ENCODE measurements at regions not wholly inside any gene's neighbourhood (a gene's known extent, or its start where the extent isn't known, plus 50 kb on each side); places are given as distances from the start of the nearest gene placed in this dataset.

DNA sequence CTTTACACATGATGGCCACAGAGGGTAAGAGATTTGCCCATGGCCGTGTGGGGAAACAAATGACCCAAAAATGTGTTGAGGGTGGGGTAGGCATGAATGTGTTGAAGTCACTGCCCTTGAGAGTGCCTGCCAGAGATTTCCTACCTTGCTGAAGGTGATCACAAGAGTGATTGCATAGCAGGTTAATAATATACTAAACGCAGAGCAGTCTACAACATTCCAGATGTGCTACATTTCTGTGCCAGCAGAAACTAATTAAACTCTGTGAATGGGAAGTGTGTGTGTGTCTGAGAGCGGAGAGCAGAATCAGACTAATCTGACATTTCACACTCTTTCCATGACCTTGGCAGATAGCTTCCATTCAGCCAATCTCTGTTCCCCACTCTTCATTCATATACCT is 93.3 kb upstream of the CD53 start:
- no peak overlapping the region for H3K4me3 ChIP-seq (ENCODE audit: low read depth, low read length)
- TF ChIP-seq, protein P1, sequence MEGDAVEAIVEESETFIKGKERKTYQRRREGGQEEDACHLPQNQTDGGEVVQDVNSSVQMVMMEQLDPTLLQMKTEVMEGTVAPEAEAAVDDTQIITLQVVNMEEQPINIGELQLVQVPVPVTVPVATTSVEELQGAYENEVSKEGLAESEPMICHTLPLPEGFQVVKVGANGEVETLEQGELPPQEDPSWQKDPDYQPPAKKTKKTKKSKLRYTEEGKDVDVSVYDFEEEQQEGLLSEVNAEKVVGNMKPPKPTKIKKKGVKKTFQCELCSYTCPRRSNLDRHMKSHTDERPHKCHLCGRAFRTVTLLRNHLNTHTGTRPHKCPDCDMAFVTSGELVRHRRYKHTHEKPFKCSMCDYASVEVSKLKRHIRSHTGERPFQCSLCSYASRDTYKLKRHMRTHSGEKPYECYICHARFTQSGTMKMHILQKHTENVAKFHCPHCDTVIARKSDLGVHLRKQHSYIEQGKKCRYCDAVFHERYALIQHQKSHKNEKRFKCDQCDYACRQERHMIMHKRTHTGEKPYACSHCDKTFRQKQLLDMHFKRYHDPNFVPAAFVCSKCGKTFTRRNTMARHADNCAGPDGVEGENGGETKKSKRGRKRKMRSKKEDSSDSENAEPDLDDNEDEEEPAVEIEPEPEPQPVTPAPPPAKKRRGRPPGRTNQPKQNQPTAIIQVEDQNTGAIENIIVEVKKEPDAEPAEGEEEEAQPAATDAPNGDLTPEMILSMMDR (conservative IDR thresholded peaks at IDR 0.05; ENCODE audit: low read depth, low read length) = no peak
- no peak for DNase-seq (ENCODE audit: low read depth)

DNA sequence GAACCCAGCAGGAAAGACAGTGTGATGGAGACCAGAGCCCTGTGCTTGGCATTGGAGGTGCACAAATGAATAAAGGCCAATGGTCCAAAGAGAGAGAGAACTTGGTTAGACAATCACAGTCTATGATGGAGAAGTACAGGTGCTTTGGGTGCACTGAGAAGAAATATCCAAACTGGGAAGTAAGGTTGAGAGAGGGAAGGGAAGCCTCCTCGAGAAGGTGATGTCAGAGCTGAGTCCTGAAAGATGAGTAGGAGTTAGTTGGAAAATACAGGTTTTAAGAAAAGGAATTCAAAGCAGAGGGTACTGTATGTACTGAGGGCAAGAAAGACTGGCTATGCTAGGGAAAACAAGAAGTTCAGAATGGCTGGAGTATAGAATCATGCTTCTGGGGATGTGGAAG is 94.1 kb upstream of the CD53 start:
- DNase-seq (ENCODE audit: low read depth) = no peak
- TF ChIP-seq, protein P1 (conservative IDR thresholded peaks at IDR 0.05; ENCODE audit: low read depth, low read length) = no peak
- no peak overlapping the region for H3K4me3 ChIP-seq (ENCODE audit: low read depth, low read length)

DNA sequence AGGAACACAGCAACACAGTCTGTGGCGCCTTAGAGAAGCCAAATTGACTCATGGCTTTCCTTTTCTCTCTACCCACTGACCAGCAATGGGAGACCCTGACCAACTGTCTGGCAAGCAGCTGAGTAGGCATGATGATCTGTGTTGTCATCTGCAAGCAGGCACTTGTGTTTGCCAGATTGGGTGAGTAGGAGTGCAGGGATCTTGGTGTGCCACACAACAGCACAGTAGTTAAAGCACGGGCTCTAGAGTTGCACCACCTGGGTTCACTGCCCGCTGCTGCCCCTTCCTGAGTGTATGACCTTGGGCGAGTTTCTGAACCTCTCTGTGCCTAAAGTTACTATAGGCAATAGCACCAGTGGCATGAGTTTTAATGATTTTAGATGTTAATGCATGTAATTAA is 95.7 kb upstream of the CD53 start:
- TF ChIP-seq, protein P1 (conservative IDR thresholded peaks at IDR 0.05; ENCODE audit: low read depth, low read length) = no peak
- H3K4me3 ChIP-seq (ENCODE audit: low read depth, low read length) = no peak overlapping the region
- no peak for DNase-seq (ENCODE audit: low read depth)

DNA sequence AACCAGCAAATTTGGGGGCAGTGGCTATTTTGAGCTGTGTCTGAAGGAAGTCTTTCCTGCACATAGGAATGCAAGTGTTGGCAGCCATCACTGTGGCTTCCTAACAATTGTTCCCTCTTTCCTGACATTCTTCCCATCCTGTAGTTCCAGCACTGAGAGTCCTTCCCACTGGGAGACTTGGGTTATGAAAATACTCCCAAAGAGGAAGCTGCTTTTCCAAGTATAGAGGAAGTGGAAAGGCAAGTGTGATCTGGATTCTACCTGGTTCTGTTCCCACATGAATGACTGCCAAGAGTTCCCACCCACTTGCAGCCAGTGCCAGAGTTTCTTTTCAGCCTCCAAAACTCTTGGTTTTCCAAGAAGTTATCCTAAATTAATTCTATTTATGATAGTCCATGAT is 98.5 kb upstream of the CD53 start:
- no peak for DNase-seq (ENCODE audit: low read depth)
- no peak overlapping the region for H3K4me3 ChIP-seq (ENCODE audit: low read depth, low read length)
- TF ChIP-seq, protein P1 (conservative IDR thresholded peaks at IDR 0.05; ENCODE audit: low read depth, low read length) = no peak

DNA sequence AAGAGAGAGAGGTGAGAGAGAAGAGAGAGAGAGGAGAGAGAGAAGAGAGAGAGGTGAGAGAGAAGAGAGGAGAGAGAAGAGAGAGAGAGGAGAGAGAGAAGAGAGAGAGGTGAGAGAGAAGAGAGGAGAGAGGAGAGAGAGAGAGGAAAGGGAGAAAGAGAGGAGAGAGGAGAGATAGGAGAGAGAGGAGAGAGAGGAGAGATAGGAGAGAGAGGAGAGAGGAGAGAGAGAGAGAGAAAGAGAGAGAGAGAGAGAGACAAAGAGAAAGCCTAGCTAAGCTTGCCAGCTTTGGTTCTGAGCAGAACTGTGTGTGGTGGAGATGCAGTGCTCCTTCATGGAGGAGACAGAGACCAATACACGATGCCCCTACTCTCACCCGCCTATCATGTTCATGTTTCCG is 99.1 kb upstream of the KCNA3 start:
- TF ChIP-seq, protein P1 (conservative IDR thresholded peaks at IDR 0.05; ENCODE audit: low read depth, low read length) = no peak

DNA sequence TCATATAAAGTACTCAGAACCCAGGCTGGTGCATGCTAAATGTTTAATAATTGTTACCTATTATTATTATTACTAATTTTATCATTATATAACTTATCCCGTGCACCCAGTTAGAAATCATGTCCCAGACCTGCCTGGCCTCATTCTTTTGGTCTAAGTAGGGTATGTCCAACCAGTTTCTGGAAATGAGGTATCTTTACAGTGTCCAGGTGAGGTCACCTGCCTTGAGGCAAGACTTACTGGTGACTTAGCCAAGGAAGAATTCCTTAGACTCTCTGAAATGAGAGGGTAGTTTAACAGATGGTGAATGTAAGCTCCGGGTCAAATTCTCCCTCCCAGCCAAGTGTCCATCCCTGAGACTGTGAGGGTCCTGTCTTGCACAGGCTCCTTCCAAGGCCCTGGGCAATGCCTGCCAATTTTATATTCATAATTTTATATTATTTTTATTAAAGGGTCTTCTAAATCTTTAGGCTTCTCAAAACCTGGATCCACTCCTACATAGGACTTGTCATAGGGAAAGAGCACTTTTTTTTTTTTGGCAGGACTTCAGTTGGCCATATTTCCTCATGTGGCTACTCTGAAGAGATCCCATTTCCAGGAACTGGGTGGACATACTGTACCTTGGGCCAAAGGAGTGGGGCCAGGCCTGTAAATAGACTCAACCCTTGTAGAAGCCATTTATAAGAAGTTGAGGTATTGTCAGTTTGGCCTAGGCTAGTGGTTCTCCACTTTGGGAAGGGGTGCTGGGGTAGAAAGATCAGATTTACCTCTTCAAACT is 96.7 kb upstream of the KCNA3 start:
- DNase-seq (ENCODE audit: low read depth) = no peak
- no peak overlapping the region for H3K4me3 ChIP-seq (ENCODE audit: low read depth, low read length)
- TF ChIP-seq, protein P1 (conservative IDR thresholded peaks at IDR 0.05; ENCODE audit: low read depth, low read length) = no peak

More for the DNA sequence above, 99.1 kb upstream of the KCNA3 start:
- DNase-seq (ENCODE audit: low read depth) = no peak
- H3K4me3 ChIP-seq (ENCODE audit: low read depth, low read length) = no peak overlapping the region

DNA sequence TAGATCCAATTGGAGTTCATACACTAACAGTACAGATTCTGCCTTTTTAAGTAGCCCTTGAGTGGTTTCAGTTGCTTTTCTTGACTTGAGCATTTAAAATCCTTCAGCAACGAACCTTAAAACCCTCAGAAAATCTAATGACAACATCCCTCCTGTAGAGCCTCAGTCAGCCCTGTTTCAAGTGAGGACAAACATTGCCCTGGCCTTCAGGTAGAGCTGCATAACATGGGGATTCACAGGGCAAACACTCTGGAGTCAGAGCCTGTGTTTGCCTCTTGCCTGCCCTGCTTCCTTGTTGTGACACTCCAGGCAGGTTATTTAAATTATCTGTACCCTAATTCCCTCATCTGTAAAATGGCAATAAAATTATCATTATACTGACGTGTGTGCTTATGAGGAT is 96.1 kb upstream of the KCNA3 start:
- no peak overlapping the region for H3K4me3 ChIP-seq (ENCODE audit: low read depth, low read length)
- TF ChIP-seq, protein P1 (conservative IDR thresholded peaks at IDR 0.05; ENCODE audit: low read depth, low read length) = no peak
- DNase-seq (ENCODE audit: low read depth) = no peak

All from epithelial cell of proximal tubule (primary cell).